ENCODE measurements at regions not wholly inside any gene's neighbourhood (a gene's known extent, or its start where the extent isn't known, plus 50 kb on each side); places are given as distances from the start of the nearest gene placed in this dataset.

DNA sequence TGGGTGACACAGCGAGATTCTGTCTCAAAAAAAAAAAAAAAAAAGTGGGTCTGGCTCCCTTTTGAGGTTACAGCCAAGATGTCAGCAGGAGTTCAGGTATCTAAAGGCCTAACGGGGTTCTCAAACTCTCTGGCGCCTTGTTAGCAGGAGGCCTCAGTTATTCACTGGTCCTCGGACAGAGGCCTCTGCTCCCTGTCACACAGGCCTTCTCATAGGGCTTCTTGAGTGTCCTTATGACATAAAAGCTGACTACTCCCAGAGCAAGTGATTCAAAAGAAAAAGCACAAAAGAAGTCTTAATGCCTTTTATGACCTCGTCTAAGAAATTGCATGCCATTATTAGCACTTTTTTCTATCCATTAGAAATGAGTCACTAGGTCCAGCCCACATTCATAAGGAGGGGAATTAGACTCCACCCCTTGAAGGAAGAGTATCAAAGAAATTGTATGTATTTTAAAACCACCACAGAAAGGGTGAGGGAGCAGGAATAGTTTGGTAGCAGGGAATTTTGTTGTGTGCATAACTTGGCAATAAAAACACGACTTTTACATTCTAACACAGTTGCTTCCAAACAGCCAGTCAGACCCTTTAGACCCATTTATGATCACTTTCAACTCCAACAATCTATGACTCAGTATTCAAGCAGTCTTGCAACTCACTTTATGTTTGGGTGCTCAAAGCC lies 90.3 kb downstream of the MEX3B start:
- H3K27ac ChIP-seq = no peak overlapping the region
- intact Hi-C loops (cut with DNase I; ENCODE audit: low total_unique reads) = no loop called here
- TF ChIP-seq POLR2A (IDR thresholded peaks at IDR 0.05) = no peak
- TF ChIP-seq, protein P1, sequence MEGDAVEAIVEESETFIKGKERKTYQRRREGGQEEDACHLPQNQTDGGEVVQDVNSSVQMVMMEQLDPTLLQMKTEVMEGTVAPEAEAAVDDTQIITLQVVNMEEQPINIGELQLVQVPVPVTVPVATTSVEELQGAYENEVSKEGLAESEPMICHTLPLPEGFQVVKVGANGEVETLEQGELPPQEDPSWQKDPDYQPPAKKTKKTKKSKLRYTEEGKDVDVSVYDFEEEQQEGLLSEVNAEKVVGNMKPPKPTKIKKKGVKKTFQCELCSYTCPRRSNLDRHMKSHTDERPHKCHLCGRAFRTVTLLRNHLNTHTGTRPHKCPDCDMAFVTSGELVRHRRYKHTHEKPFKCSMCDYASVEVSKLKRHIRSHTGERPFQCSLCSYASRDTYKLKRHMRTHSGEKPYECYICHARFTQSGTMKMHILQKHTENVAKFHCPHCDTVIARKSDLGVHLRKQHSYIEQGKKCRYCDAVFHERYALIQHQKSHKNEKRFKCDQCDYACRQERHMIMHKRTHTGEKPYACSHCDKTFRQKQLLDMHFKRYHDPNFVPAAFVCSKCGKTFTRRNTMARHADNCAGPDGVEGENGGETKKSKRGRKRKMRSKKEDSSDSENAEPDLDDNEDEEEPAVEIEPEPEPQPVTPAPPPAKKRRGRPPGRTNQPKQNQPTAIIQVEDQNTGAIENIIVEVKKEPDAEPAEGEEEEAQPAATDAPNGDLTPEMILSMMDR (IDR thresholded peaks at IDR 0.05) = no peak
- no peak for DNase-seq
- no peaks in the 10 kb centered on the region for H3K36me3 ChIP-seq
- no peaks in the 10 kb centered on the region for H3K27me3 ChIP-seq
- no peak overlapping the region for H3K4me3 ChIP-seq
- no peaks in the 10 kb centered on the region for H3K4me1 ChIP-seq
- no peaks in the 10 kb centered on the region for H3K9me3 ChIP-seq

DNA sequence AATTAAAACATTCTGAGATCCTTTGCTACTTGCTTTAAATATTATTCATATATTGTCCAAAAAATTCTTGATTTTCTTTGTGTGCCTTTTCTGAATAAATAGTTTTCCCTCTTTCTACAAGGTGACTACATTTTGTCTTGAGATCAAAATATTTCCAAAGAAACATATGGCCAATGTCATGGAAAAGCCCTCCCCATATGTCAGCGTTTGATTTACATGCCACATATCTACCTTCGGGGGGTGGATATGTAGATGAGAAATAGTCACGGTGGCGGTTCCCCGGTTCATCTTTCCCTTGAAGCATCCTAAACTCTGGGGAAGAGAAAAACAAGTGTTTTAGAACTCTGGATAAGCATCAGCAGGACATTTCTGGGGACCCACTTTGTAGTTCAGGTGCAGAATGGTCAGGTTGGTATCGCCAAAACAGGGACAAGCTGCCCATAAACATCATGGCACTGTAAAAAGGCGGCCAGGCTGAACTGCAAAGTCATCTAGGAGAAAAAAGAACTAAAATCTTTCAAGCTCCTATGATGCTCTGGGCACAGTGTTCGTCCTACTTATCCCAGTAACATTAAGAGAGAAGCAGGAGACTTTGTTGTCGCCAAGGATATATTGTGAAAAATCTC lies 91.5 kb downstream of the MEX3B start:
- no peak for DNase-seq
- intact Hi-C loops (cut with DNase I; ENCODE audit: low total_unique reads) = no loop called here
- no peaks in the 10 kb centered on the region for H3K4me1 ChIP-seq
- H3K36me3 ChIP-seq = no peaks in the 10 kb centered on the region
- no peaks in the 10 kb centered on the region for H3K9me3 ChIP-seq
- no peak for TF ChIP-seq POLR2A (IDR thresholded peaks at IDR 0.05)
- TF ChIP-seq, protein P1 (IDR thresholded peaks at IDR 0.05) = no peak
- no peak overlapping the region for H3K27ac ChIP-seq
- no peaks in the 10 kb centered on the region for H3K27me3 ChIP-seq
- H3K4me3 ChIP-seq = no peak overlapping the region

DNA sequence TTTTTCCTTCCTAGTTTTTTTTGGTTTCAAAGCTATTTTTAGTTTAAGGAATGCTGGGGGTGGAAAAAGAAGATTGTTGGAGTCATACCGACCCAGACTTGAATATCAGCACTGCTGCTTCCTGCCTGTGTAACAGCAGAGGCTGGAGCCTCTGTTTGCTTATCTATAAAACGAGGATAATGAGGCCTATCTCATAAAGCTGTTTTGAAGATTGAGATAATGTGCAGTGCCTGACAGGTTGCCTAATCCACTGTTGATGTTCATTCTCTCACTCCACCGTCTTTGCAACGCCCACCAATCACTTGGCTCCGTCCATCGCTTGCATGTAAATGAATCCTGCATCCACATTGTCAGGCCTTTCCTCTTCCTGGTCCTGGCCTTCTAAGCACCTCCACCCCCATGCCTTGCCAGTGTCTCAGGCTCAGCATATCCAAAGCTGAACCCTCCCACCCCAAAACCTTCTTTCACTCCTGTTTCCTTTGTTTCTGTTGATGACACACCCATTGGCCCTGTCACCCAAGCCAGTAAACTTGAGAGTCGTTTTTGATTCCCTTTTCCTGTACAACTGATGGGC lies 94.9 kb downstream of the MEX3B start:
- Histone ChIP-seq H3K4me3 (no peak overlapping the region), H3K9me3 (no peaks in the 10 kb centered on the region), H3K36me3 (no peaks in the 10 kb centered on the region), H3K27ac (no peak overlapping the region), H3K27me3 (no peaks in the 10 kb centered on the region), H3K4me1 (no peaks in the 10 kb centered on the region)
- intact Hi-C loops (cut with DNase I; ENCODE audit: low total_unique reads) = no loop called here
- no peak for DNase-seq
- no peak for TF ChIP-seq POLR2A (IDR thresholded peaks at IDR 0.05)
- TF ChIP-seq, protein P1 (IDR thresholded peaks at IDR 0.05) = no peak

DNA sequence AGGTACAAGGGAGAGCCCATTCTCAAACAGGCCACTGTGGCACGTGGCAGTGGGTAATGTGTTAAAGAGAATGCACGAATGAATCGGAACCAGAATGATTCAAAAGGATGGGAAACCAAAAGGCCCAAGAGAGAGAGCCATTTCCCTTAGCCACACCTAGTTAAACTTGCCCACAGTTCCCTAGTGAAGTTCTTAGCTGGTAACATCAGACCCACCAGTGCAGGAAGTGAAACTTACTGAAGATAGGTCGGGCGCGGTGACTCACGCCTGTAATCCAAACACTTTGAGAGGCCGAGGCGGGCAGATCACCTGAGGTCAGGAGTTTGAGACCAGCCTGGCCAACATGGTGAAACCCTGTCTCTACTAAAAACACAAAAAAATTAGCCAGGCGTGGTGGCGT lies 97.1 kb downstream of the MEX3B start:
- no peaks in the 10 kb centered on the region for H3K9me3 ChIP-seq
- no peaks in the 10 kb centered on the region for H3K36me3 ChIP-seq
- H3K4me3 ChIP-seq = no peak overlapping the region
- TF ChIP-seq, protein P1 (IDR thresholded peaks at IDR 0.05) = no peak
- no peak for TF ChIP-seq POLR2A (IDR thresholded peaks at IDR 0.05)
- H3K27ac ChIP-seq = no peak overlapping the region
- H3K4me1 ChIP-seq = no peaks in the 10 kb centered on the region
- intact Hi-C loops (cut with DNase I; ENCODE audit: low total_unique reads) = no loop called here
- H3K27me3 ChIP-seq = no peaks in the 10 kb centered on the region
- no peak for DNase-seq

DNA sequence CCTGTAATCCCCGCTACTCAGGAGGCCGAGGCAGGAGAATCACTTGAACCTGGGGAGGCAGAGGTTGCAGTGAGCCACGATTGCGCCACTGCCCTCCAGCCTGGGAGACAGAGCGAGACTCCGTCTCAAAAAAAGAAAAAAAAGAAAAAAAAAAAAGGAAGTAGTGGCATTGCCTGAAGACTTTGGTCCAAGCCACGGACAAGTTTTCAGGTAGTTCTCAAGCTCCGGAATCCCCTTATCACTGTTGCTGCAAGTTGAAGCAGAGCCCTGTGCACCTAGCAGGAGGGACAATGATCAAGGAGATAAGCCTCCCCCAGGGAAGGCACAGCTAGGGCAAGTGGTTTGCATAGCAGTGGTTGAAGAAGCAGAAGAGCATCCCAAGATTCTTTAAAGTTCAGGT lies 97.6 kb downstream of the MEX3B start:
- Histone ChIP-seq H3K36me3 (no peaks in the 10 kb centered on the region), H3K27me3 (no peaks in the 10 kb centered on the region), H3K4me1 (no peaks in the 10 kb centered on the region), H3K27ac (no peak overlapping the region), H3K9me3 (no peaks in the 10 kb centered on the region), H3K4me3 (no peak overlapping the region)
- TF ChIP-seq, protein P1 (IDR thresholded peaks at IDR 0.05) = no peak
- no peak for TF ChIP-seq POLR2A (IDR thresholded peaks at IDR 0.05)
- DNase-seq = no peak
- intact Hi-C loops (cut with DNase I; ENCODE audit: low total_unique reads) = no loop called here
